Mammary epithelial cell (primary cell): ENCODE measurements at regions not wholly inside any gene's neighbourhood (a gene's known extent, or its start where the extent isn't known, plus 50 kb on each side); places are given as distances from the start of the nearest gene placed in this dataset.

ENCODE experiments used
- CTCF ChIP-seq, 2 donors: IDR thresholded peaks in 1 of 2; conservative IDR thresholded peaks in 1 of 2; 2 replicates each; pipeline ENCODE4 v1.5.1; 2011 to 2012; ENCODE audit warnings: inconsistent platforms in 2 of 2, low read length in 2 of 2, mild to moderate bottlenecking in 2 of 2, control low read depth in 1 of 2, low read depth in 1 of 2; ENCODE audit not compliant: insufficient read depth in 1 of 2; ENCODE audit errors: extremely low read depth in 1 of 2
- EZH2 ChIP-seq: IDR thresholded peaks from 2 replicates; pipeline ENCODE4 v1.6.1; 2012; ENCODE audit warnings: low read length, inconsistent platforms, borderline replicate concordance

- TF ChIP-seq CTCF (conservative IDR thresholded peaks at IDR 0.05 in 1 of 2, IDR thresholded peaks at IDR 0.05 in 1 of 2; ENCODE audit: extremely low read depth in 1 of 2, insufficient read depth in 1 of 2, low read depth in 1 of 2, low read length in 2 of 2) (no peak), EZH2 (no peak)
Measured at GRCh38 chr2:66000901-66001300, 434.0 kb upstream of the MEIS1 start.
